ENCODE measurements at regions not wholly inside any gene's neighbourhood (a gene's known extent, or its start where the extent isn't known, plus 50 kb on each side); places are given as distances from the start of the nearest gene placed in this dataset. TPM values are rescaled to one million over a fixed set of nuclear protein-coding genes. Genes with fewer than 3 reads are reported as not detected.

DNA sequence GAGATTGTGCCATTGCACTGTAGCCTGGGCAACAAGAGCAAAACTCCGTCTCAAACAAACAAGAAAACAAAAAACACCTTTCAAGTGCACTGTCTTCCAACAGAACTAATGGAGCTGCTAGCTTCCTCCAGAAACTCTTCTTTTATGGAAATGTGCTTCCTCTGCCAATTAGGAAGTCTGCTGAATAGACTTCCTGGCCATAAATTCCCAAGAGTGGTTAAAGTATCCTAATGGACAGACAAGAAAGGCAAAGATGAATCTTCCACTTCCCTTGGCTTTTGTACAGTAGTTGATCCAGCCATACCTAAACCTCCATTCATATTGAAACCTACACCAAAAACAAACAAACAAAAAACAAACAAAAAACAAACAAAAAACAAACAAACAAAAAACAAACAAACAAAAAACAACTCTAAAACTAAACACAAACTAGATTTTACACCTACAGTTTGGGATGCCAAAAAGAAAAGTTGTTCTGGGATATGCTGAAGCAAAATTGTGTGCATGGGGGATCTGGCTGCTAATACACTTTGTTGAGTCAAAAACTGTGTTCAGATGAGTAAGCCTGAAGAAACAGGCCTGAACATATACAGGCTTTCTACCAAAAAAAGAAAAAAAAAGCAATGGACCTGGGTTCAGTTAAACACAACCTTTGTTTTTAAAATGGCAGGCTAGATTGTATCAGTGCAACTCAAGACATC, 59.8 kb upstream of the CARMIL1 start:
- Histone ChIP-seq H3K4me3 (ENCODE audit: low read length in 3 of 3) (no peak overlapping the region), H3K9ac (ENCODE audit: low read depth in 1 of 3, low read length in 3 of 3) (no peak overlapping the region), H3K4me1 (ENCODE audit: control insufficient read depth in 3 of 3, insufficient read depth in 3 of 3, low read length in 3 of 3) (peaks cover 0 to 7% (median 4%) of the 10 kb centered on the region in 3 donors), H3K27ac (ENCODE audit: low read depth, low read length) (no peak overlapping the region), H3K9me3 (ENCODE audit: control insufficient read depth in 3 of 3, low read length in 3 of 3) (no peaks in the 10 kb centered on the region), H3K36me3 (ENCODE audit: control insufficient read depth in 3 of 3, insufficient read depth in 3 of 3, low read length in 3 of 3) (no peaks in the 10 kb centered on the region), H3K27me3 (ENCODE audit: control insufficient read depth in 3 of 3, insufficient read depth in 3 of 3, low read length in 3 of 3) (no peaks in the 10 kb centered on the region)

DNA sequence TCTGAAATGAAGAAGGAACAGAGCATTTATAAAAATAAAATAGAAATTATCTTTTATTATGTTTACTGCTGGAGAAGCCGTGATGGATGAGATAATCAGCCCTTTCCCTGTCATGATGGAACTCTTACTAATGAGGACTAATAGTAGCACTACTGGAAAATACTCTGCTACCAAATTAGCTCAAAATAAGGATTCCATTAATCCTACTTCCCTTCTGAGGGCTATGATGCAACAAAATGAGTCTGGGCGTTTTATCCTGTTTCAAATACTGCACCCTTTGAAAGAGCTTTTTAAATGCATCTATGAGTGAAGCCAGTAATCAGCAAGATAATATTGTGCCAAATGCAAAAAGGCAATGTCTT, 59.3 kb upstream of the CARMIL1 start:
- no peak overlapping the region for H3K4me3 ChIP-seq (ENCODE audit: low read length in 3 of 3)
- H3K4me1 ChIP-seq (ENCODE audit: control insufficient read depth in 3 of 3, insufficient read depth in 3 of 3, low read length in 3 of 3) = peaks cover 0 to 7% (median 4%) of the 10 kb centered on the region in 3 donors
- no peaks in the 10 kb centered on the region for H3K9me3 ChIP-seq (ENCODE audit: control insufficient read depth in 3 of 3, low read length in 3 of 3)
- H3K27ac ChIP-seq (ENCODE audit: low read depth, low read length) = no peak overlapping the region
- H3K27me3 ChIP-seq (ENCODE audit: control insufficient read depth in 3 of 3, insufficient read depth in 3 of 3, low read length in 3 of 3) = no peaks in the 10 kb centered on the region
- H3K9ac ChIP-seq (ENCODE audit: low read depth in 1 of 3, low read length in 3 of 3) = no peak overlapping the region
- H3K36me3 ChIP-seq (ENCODE audit: control insufficient read depth in 3 of 3, insufficient read depth in 3 of 3, low read length in 3 of 3) = no peaks in the 10 kb centered on the region

DNA sequence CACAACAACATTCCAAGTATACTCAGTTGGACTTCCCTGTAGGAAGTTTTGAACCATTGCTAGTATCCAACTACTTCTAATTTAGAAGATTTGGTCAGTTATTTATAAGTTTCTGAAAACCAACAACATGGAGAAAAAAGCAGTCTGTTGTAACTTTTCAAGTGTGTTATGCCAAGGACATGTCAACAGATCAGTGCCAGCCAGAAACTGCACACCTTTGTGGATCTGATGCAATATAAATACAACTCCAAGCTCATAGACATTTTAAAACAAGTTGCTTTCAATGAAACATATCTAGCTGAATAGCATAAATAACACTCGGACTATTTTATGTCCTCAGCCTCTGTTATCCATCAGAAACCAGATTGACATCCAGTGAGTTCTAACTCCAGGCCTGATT, 58.3 kb upstream of the CARMIL1 start:
- Histone ChIP-seq H3K9me3 (ENCODE audit: control insufficient read depth in 3 of 3, low read length in 3 of 3) (no peaks in the 10 kb centered on the region), H3K9ac (ENCODE audit: low read depth in 1 of 3, low read length in 3 of 3) (no peak overlapping the region), H3K4me3 (ENCODE audit: low read length in 3 of 3) (no peak overlapping the region), H3K36me3 (ENCODE audit: control insufficient read depth in 3 of 3, insufficient read depth in 3 of 3, low read length in 3 of 3) (no peaks in the 10 kb centered on the region), H3K27ac (ENCODE audit: low read depth, low read length) (no peak overlapping the region), H3K27me3 (ENCODE audit: control insufficient read depth in 3 of 3, insufficient read depth in 3 of 3, low read length in 3 of 3) (no peaks in the 10 kb centered on the region), H3K4me1 (ENCODE audit: control insufficient read depth in 3 of 3, insufficient read depth in 3 of 3, low read length in 3 of 3) (peaks cover 0 to 7% (median 4%) of the 10 kb centered on the region in 3 donors)

DNA sequence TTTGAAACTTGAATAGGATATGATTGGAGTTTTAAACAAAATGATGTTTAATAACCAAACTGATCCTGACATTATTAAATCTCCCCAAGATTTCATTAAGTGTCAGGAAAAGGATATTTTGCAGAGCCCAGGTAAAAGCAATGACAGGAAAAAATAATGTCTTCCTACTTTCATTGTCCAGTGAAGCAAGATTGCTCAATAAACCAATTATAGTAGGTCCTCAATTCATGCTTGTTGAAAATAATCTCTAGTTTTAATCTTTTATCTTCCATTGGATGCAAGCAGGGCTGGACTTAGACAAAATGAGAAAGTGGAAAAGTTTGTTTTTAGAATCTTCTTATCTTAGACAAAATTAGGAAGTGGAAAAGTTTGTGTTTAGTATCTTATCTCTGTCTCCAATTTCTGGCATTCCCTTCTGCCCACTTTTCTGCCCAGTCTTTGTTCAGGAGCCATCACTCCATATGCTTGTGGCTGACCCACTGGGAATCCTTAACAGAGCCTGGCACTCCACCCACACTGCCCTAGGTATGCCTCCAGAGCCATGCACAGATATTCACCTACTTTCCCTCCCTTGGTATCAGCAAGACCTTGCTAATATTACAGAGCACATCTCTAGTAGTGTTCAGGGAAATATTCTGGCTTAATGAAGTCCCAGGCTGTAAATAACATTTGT, 57.0 kb upstream of the CARMIL1 start:
- H3K4me3 ChIP-seq (ENCODE audit: low read length in 3 of 3) = no peak overlapping the region
- H3K27ac ChIP-seq (ENCODE audit: low read depth, low read length) = no peak overlapping the region
- H3K4me1 ChIP-seq (ENCODE audit: control insufficient read depth in 3 of 3, insufficient read depth in 3 of 3, low read length in 3 of 3) = peaks cover 0 to 7% (median 4%) of the 10 kb centered on the region in 3 donors
- no peaks in the 10 kb centered on the region for H3K27me3 ChIP-seq (ENCODE audit: control insufficient read depth in 3 of 3, insufficient read depth in 3 of 3, low read length in 3 of 3)
- H3K9ac ChIP-seq (ENCODE audit: low read depth in 1 of 3, low read length in 3 of 3) = no peak overlapping the region
- no peaks in the 10 kb centered on the region for H3K36me3 ChIP-seq (ENCODE audit: control insufficient read depth in 3 of 3, insufficient read depth in 3 of 3, low read length in 3 of 3)
- H3K9me3 ChIP-seq (ENCODE audit: control insufficient read depth in 3 of 3, low read length in 3 of 3) = no peaks in the 10 kb centered on the region

DNA sequence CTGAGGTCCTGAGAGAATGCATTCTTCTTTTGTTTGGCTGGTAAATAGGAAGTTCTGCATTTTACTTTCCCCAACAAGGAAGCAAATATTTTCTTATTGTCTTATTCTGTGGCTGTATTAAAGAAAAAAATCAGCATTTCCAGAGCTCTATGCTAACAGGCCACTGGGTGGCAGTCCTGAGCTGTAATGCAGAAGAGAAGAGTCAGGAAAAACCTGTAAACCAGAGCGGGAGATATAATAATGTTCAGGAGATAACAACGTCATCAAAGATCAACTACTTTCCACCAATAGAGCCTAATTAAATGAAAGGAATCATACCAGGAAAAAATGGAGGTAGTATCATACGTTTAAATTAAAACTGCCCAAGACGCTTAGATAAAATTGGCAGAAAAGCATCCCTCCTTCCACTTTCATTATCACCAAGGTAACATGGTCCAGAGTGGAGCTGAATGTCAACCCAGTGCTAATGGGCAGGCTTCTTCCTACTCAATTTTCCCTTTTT, 55.6 kb upstream of the CARMIL1 start:
- H3K27ac ChIP-seq (ENCODE audit: low read depth, low read length) = no peak overlapping the region
- peak overlapping the region in 2 of 3 donors; percentile 48 to 62 for H3K4me3 ChIP-seq (ENCODE audit: low read length in 3 of 3)
- H3K36me3 ChIP-seq (ENCODE audit: control insufficient read depth in 3 of 3, insufficient read depth in 3 of 3, low read length in 3 of 3) = no peaks in the 10 kb centered on the region
- H3K27me3 ChIP-seq (ENCODE audit: control insufficient read depth in 3 of 3, insufficient read depth in 3 of 3, low read length in 3 of 3) = no peaks in the 10 kb centered on the region
- peaks cover 0 to 7% (median 4%) of the 10 kb centered on the region in 3 donors for H3K4me1 ChIP-seq (ENCODE audit: control insufficient read depth in 3 of 3, insufficient read depth in 3 of 3, low read length in 3 of 3)
- no peaks in the 10 kb centered on the region for H3K9me3 ChIP-seq (ENCODE audit: control insufficient read depth in 3 of 3, low read length in 3 of 3)
- no peak overlapping the region for H3K9ac ChIP-seq (ENCODE audit: low read depth in 1 of 3, low read length in 3 of 3)

DNA sequence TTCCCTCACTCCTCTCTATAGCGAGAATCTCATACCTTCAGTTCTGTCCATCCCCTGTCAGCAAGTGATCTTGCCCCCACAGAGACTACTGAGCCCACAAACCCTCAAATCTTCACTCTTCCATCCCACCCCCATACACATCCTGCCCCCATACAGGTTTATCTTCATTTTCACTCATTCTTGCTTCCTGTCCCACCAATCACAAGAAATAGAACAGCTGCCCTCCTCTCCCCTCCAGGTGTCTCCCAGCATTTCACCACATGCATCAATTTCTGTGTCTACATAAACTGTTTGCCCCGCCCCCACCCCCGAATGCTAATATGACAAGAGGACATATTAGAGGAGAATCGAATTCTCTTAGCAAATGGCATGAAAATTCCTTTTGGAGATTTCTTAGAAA, 54.9 kb upstream of the CARMIL1 start:
- Histone ChIP-seq H3K9ac (ENCODE audit: low read depth in 1 of 3, low read length in 3 of 3) (no peak overlapping the region), H3K4me3 (ENCODE audit: low read length in 3 of 3) (no peak overlapping the region), H3K4me1 (ENCODE audit: control insufficient read depth in 3 of 3, insufficient read depth in 3 of 3, low read length in 3 of 3) (peaks cover 0 to 7% (median 4%) of the 10 kb centered on the region in 3 donors), H3K36me3 (ENCODE audit: control insufficient read depth in 3 of 3, insufficient read depth in 3 of 3, low read length in 3 of 3) (no peaks in the 10 kb centered on the region), H3K9me3 (ENCODE audit: control insufficient read depth in 3 of 3, low read length in 3 of 3) (no peaks in the 10 kb centered on the region), H3K27ac (ENCODE audit: low read depth, low read length) (no peak overlapping the region), H3K27me3 (ENCODE audit: control insufficient read depth in 3 of 3, insufficient read depth in 3 of 3, low read length in 3 of 3) (no peaks in the 10 kb centered on the region)

DNA sequence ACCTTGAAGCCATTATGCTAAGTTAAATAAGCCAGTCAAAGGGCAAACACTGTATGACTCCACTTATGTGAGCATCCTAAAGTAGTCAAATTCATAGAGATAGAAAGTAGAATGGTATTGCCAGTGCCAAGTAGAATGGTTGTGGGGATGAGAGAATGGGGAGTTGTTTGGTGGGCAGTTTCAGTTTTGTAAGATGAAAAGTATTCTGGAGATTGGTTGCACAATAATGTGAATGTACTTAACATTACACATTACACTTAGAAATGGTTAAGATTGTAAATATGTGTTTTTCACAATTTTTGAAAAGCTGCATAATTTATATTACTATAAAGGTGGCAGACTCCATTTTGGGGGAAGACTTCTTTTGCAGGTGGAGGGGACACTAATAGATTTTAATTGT, 51.3 kb upstream of the CARMIL1 start:
- H3K27ac ChIP-seq (ENCODE audit: low read depth, low read length) = no peak overlapping the region
- peaks cover 0 to 7% (median 4%) of the 10 kb centered on the region in 3 donors for H3K4me1 ChIP-seq (ENCODE audit: control insufficient read depth in 3 of 3, insufficient read depth in 3 of 3, low read length in 3 of 3)
- no peaks in the 10 kb centered on the region for H3K27me3 ChIP-seq (ENCODE audit: control insufficient read depth in 3 of 3, insufficient read depth in 3 of 3, low read length in 3 of 3)

More for the DNA sequence above, 51.3 kb upstream of the CARMIL1 start:
- H3K9me3 ChIP-seq (ENCODE audit: control insufficient read depth in 3 of 3, low read length in 3 of 3) = no peaks in the 10 kb centered on the region
- H3K9ac ChIP-seq (ENCODE audit: low read depth in 1 of 3, low read length in 3 of 3) = no peak overlapping the region
- H3K36me3 ChIP-seq (ENCODE audit: control insufficient read depth in 3 of 3, insufficient read depth in 3 of 3, low read length in 3 of 3) = no peaks in the 10 kb centered on the region
- H3K4me3 ChIP-seq (ENCODE audit: low read length in 3 of 3) = no peak overlapping the region

Small RNA genes lying in the stretch of these regions (small RNA-seq; reads per million reads assigned to genes)
- not detected for gene RN7SL334P

Data from skeletal muscle tissue (tissue), 4 donors.